Endothelial cell of umbilical vein (primary cell): ENCODE measurements at regions not wholly inside any gene's neighbourhood (a gene's known extent, or its start where the extent isn't known, plus 50 kb on each side); places are given as distances from the start of the nearest gene placed in this dataset.

Experiments used
- CTCF ChIP-seq, 2 donors: IDR thresholded peaks; 1 replicate in 1 of 2; 2 replicates in 1 of 2; pipeline ENCODE4 v1.5.1; 2011; ENCODE audit warnings: low read length in 2 of 2, mild to moderate bottlenecking in 2 of 2, moderate library complexity in 2 of 2, control low read depth in 1 of 2, inconsistent platforms in 1 of 2, low read depth in 1 of 2; ENCODE audit not compliant: insufficient read depth in 1 of 2; ENCODE audit errors: extremely low read depth in 1 of 2
- POLR2AphosphoS5 ChIP-seq: IDR thresholded peaks from 2 replicates; pipeline ENCODE4 v1.6.1; 2012; ENCODE audit warnings: low read depth, mild to moderate bottlenecking, control low read depth, low read length, moderate library complexity; ENCODE audit not compliant: insufficient read depth

DNA sequence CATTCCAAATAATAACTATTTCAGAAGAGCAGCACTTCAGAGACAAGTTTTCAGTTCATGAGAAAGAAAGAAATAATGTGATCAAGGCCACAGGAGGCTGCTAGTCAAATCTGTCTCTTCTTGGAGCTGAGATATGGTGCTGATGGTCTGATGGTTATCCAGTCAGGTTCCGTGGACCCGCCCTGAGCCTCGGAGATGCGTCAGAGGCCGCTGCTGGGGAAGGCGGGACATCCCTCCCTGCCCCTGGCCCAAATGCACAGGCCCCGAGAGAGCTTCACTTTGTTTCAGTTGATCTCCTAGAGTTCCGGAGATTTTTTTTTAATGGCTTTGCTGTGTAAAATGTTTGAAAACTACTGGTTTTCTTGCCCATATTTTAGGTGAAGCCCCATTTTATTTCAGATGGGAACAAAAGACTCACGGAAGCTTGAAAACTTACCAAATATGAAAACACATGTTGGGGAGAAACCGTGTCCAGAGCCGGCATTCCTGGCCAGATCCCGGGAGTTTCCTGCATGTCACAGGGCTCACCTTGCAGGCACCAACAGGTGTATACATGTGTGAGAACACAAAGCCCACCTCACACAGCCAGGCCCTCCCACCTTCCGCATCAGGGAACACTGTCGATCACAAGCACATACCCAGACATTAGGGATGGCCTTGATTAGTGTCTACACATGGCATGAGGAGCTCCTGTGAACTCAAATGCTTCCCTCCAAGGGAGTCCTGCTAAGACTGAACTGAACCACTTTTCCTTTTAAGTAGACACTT lies 499.0 kb downstream of the TCERG1L start:
- no peak for TF ChIP-seq CTCF (IDR thresholded peaks at IDR 0.05; ENCODE audit: extremely low read depth in 1 of 2, insufficient read depth in 1 of 2, low read depth in 1 of 2, low read length in 2 of 2)
- no peak for TF ChIP-seq POLR2AphosphoS5
